ENCODE measurements at regions not wholly inside any gene's neighbourhood (a gene's known extent, or its start where the extent isn't known, plus 50 kb on each side); places are given as distances from the start of the nearest gene placed in this dataset.
"Not testable (repeated sequence)": the region's sequence is repeated elsewhere in the genome, so short reads cannot be mapped to it uniquely, and the experiment has no call there.

DNA sequence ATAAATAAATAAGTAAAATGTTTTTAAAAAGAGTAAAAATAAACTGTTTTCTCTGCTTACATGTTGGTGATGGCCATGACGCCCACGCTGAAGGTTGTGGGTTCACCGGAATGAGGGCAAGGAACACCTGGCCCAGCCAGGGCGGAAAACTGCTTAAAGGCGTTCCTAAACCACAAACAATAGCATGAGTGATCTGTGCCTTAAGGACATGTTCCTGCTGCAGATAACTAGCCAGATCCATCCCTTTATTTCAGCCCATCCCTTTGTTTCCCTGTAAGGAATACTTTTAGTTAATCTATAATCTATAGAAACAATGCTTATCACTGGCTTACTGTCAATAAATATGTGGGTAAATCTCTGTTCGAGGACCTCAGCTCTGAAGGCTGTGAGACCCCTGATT, 63.3 kb upstream of the CEP78 start:
- DNase-seq, result not testable (repeated sequence)

DNA sequence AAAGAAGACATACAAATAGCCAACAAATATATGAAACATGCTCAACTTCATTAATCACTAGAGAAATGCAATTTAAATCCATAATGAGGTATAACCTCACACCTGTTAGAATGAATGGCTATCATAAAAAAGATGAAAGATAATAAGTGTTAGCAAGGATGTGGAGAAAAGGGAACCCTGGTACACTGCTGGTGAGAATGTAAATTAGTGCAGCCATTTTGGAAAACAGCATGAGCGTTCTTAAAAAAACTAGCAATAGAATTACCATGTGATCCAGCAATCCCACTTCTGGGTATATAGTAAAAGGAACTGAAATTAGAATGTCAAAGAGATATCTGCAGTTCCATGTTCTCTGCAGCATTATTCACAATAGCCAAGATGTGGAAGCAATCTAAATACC, 64.2 kb upstream of the CEP78 start:
- DNase-seq, result no peak

DNA sequence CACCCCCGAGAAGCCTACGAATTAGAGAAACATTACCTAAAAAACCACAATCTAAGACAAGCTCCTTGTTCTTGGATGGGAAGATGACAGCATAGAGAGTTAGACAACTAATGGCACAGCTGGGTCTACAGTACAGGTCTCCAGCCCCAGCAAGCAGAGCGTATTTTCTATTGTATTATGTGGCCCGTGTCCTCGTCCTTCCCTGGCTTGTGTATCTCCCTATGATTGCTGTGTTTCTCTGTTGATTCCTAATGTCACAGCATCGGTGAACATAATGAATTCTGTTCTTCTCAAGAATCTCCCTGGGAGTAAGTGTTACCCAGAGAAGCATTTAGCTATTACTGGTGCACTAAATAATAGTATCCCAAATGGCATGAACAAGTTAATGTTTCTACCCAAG, 66.8 kb upstream of the CEP78 start:
- DNase-seq, result no peak

DNA sequence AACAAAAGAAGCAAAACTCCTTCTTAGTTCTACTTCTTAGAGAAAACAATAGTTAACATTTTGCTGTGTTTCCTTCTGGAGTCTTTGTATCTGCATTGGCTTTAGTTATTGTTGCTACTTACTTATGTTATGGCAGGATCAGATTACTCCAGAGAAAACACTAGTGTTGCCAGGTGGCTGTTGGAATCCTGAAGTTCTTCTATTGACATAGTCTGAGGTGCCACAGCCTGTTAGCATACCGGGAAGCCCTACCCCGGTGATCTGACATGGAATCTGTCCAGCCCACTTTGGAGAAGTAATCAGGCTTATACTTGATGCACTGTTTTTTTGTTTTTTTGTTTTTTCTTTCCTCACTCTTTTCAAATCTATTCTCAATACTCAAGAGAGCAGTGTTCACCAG, 68.5 kb upstream of the CEP78 start:
- DNase-seq, result no peak

DNA sequence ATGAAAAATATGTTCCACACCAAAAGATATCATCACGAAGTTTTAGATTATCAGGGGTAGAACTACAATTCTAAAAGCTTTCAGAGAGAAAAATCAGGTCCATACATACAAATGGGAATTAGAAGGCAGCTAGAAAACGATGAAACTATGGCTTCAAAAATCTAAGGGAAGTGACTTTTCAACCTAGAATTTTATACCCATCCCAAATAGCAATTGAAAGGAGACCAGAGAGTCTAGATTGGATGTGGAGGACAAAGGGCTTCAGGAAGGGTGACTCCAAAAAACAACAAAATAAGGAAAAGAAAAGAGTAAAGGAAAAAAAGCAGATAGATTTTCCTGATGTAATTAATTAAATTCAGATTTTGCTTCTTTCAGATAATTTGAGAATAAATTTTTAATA, 72.0 kb upstream of the CEP78 start:
- no peak for DNase-seq

DNA sequence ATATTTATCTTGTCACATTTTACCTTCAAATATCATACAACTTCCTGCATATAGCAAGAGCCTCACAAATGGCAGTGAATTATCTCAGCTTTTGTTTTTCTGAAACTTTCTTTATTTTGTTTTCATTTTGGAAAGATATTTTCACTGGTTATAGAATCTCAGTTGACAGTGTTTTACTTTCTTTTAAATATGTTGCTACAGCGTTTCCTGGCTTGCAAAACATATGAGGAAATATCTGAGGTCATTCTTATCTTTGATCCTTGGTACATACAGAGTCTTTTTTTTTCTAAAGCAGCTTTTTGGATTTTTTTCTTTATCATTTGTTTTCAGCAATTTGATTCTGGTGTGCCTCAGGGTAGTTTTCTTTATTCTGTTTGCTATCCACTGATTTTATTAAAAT, 77.6 kb upstream of the CEP78 start:
- no peak for DNase-seq

DNA sequence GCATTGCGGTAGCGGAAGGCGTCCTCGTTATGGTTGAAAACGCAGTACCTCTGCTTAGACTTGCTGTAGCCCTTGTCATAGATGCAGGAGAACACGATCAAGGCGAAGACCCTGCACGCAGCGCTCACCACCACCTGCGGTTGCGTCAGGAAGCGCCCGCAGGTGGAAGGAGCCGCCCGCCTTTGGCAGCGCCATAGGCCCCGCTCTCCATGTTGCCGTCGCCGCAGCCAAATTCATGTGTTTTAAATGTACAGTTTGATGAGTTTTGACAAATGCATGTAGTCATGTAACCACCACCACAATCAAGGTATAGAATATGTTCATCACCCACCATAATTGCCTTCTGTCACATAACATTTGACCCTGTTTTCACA, 84.9 kb upstream of the CEP78 start:
- DNase-seq, result no peak

DNA sequence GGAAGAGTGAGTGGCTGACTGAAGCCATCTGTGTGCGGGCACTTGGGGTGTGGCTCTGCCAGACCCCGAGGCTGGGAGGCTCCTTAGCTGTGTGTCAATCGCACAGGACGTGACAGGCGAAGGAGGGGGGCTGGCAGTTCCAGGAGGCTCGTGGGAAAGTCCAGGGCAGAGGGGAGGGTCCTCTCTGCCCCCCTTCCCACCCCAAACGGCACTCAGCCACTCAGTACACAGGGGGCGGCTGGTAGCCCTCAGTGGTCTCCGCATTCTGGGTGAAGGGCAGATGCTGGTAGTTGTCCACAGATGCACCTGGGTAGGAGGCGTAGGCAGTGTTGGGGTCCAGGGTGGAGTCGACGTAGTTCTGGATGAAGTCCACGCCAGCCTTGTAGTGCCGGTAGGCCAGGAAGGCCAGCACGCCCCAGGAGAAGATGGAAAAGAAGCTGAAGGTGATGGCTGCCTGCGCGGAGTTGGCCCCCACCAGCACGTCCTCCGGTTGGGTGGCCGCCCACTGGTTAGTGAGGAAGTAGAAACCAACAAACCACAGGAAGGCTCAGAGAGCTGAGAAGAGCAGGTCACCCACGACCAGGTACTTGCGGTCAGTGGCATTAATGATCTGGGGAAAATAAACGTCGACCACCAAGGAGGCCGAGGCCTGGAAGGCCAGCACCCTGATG, 85.4 kb upstream of the CEP78 start:
- no peak for DNase-seq

DNA sequence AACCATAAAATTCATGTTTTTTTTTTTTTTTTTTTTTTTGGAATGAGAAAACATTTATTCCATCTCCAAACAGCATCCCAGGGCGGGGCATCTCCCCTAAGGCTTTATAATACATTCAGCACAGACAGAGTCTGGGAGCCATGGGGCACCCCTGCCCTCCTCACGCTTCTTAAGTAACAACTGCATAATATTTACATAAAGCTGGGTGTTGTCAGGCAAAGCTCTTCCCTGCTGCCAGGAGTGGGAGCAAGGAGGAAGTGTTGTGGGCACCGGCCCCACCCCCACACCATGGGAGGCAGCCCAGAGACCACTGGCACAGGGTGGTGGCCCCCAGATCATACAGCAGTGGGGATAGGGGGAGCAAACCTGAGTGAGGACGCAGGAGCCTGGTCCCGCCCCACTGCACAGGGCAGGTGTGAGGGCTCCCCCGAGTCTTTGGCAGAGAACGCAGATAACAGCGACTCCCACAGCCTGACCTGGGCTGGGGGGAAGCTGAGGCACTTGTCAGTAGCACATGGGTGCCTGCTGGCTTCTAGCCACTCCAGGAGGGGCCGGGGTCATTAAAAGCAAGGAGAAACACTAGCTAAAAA, 86.1 kb upstream of the CEP78 start:
- DNase-seq, result no peak

DNA sequence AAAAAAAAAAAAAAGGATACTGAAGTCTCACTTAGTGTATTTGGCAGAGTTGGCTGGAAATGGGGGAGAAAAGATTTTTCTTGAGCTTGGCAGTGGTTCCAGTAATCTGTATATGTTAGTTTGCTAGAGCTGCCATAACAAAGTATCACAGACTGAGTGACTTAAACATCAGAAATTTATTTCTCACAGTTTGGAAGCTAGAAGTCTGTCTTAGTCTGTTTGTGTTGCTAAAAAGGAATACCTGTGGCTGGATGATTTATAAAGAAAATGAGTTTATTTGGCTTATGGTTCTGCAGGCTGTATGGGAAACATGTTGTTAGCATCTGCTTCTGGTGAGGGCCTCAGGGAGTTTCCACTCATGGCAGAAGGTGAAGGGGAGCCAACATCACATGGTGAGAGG, 89.6 kb upstream of the CEP78 start:
- DNase-seq, result no peak

- no peak for DNase-seq
These were observed 91.1 kb upstream of the CEP78 start for GRCh38 chr9:78144663-78145377.

- no peak for DNase-seq
These were observed 91.9 kb upstream of the CEP78 start for GRCh38 chr9:78144008-78144381.

- DNase-seq, result no peak
These were observed 92.4 kb upstream of the CEP78 start for GRCh38 chr9:78143281-78144007.

- not testable (repeated sequence) for DNase-seq
These were observed 93.6 kb upstream of the CEP78 start for GRCh38 chr9:78142264-78142663.

GRCh38 chr9:78133751-78134150, 102.1 kb upstream of the CEP78 start:
- DNase-seq, result no peak

DNA sequence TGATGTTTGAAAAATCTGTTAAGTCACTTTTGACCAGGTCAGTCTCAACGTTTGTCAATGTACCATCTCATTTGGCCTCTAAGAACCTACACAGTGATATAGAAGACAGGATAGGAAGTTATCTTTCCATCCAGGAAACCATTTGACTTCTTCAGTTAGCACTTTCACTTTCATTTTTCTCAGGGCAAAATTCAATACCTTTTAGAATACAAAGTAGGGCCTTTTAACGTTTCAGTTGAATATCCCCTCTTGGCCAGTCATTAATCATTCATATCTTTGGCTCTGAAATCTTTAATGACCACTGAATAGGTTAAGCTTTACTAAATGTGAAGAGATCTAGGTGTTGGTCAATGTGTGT, 101.1 kb upstream of the GNAQ start:
- no peak for DNase-seq

DNA sequence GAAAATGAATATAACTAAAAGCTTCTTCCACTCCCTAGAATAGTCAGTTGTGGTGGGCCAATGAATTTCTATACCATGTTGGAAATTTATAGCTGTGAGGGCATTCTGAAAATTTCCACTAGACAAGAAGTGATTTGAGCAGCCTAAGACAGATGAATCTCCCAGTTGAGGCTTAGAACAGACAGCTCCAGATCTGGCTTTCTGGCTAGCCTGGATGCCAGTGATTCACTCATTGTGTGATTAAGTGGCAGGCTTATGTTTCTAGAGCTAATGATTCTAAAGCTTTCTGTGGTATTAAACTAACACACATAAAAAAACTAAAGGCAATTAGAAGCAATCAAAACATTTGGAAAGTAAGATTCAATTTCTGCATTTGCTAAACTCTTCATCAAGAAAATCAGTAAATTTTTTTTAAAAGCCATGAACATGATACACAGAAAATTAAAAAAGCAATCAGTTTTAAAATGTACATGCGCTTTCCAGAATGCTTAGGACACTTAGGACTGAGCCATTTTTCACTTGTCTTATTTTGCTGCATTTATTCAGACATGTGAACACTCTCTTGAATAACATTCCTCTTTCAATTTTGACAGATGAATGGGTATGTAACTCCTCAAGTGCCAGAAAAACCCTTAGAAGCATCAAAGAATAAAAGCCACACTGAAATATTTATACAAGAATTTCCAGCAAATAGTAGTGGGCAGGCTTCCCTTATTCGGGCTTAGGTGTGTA, 100.5 kb upstream of the GNAQ start:
- no peak for DNase-seq

GRCh38 chr9:78130853-78131252, 99.2 kb upstream of the GNAQ start:
- DNase-seq, result no peak

- no peak for DNase-seq
These were observed 98.4 kb upstream of the GNAQ start for GRCh38 chr9:78130004-78130403.

DNA sequence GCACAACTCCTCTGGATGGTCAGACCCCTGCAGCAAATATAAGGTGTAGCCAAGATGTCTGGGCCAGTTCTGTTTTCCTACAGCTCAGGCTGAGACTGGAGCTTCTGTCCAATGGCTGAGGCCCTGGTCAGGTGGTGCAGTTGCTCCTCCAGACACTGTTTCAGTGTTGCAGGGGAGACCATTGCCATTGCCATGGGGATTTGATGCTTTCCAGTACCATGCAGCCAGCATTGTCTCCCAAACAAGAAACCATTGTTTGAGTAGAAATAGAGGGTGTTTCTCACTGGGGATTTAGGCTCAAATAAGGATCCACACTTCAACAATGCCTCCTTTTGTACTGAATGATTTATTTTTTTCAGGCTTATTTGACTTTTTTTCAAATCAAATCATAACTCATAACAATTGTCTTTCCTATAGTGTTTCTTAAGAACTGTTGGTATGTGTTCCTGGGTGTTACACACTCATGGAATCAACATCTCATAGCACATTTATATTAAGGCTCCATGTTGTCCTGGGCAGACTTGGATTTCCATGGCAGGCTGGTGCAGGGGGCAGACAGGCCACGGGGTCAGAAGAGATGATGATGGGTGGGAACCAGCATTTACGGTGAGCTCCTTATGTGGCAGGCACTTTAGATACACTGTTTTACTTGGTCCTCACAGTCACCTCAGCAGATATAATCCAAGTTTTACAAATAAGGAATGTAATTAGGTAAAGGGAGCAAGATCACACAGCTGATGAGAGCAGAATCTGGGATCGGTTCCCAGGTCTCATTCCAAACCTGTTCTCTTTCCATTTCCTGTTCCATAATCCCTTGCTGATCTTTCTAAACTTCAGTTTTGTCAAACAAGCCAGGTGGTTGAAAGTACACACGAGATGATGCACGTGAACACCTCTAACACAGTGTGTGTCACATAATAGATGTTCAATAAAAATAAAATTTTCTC, 95.9 kb upstream of the GNAQ start:
- no peak for DNase-seq

- DNase-seq, result no peak
These were observed 92.2 kb upstream of the GNAQ start for GRCh38 chr9:78123808-78124207.

DNA sequence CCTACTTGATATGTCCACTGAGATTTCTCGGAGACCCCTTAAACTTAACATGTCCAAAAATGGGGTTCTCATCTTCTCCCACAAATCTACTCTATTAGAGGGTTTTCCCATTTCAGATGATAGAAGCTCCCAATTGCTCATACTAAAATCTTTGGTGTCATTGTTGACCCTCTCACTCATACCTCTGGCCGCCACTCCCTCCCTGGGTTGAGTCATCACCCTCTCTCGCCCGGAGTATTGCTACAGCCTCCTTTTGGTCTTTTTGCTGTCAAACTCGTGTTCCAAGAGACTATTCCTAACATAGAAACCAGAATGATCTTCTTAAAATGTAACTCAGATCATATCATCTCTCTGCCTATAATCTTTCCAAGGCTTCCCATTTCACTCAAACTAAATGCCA, 91.0 kb upstream of the GNAQ start:
- DNase-seq, result no peak

All from activated effector memory CD4-positive, alpha-beta T cell treated with Interleukin-2 at 50 U/mL for 16 hours (primary cell).